ENCODE measurements at regions not wholly inside any gene's neighbourhood (a gene's known extent, or its start where the extent isn't known, plus 50 kb on each side); places are given as distances from the start of the nearest gene placed in this dataset.

DNA sequence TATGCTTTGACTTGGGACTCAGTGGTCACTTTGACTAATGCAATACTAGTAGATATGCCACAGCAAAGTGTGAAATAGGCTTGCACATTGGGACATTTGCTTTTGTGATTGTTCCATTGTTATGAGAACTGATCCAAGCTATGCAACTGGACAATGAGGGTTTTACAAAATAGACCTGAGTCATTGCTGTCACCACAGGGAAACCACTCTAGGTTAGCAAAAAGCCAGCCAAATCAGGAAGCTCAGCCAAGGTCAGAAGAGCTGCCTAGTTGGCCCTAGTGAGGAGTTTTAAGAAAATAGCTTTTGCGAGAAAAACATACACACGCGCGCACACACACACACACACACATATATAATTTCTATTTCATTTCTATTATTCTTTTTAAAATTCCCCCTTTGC is 452.4 kb upstream of the CDH7 start:
- TF ChIP-seq SNAI2 (CRISPR knock-in tag; IDR thresholded peaks at IDR 0.05) (no peak), OSR1 (CRISPR knock-in tag; IDR thresholded peaks at IDR 0.05) (no peak), PPARA (CRISPR knock-in tag; IDR thresholded peaks at IDR 0.05; ENCODE audit: borderline replicate concordance) (no peak), ARNTL (CRISPR knock-in tag; IDR thresholded peaks at IDR 0.05; ENCODE audit: borderline replicate concordance, low read depth) (no peak), RARB (CRISPR knock-in tag; IDR thresholded peaks at IDR 0.05) (no peak)
- TF ChIP-seq, protein P1, sequence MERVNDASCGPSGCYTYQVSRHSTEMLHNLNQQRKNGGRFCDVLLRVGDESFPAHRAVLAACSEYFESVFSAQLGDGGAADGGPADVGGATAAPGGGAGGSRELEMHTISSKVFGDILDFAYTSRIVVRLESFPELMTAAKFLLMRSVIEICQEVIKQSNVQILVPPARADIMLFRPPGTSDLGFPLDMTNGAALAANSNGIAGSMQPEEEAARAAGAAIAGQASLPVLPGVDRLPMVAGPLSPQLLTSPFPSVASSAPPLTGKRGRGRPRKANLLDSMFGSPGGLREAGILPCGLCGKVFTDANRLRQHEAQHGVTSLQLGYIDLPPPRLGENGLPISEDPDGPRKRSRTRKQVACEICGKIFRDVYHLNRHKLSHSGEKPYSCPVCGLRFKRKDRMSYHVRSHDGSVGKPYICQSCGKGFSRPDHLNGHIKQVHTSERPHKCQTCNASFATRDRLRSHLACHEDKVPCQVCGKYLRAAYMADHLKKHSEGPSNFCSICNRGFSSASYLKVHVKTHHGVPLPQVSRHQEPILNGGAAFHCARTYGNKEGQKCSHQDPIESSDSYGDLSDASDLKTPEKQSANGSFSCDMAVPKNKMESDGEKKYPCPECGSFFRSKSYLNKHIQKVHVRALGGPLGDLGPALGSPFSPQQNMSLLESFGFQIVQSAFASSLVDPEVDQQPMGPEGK (CRISPR knock-in tag; IDR thresholded peaks at IDR 0.05; ENCODE audit: borderline replicate concordance) = no peak
- no peak for ATAC-seq

DNA sequence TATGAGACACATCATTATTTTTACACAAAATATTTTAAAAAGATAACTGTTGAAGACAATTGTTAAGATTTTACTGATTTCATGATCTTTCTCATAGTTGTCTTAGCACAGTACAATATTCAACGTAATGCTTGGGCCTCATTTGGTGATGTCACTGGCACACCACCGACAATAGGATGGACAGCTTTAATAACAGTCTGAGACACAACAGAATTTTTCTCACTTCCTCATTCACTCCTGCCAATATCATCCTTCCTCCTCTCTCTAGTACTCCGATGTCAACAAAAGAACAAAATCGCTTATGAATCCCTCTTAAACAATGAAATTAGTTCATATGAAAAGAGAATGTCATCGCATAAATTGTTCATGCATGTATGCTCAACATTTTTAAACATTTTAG is 461.9 kb upstream of the CDH7 start:
- TF ChIP-seq ZNF565 (CRISPR knock-in tag; conservative IDR thresholded peaks at IDR 0.05; ENCODE audit: low read depth) (no peak), TCF4 (CRISPR knock-in tag; IDR thresholded peaks at IDR 0.05; ENCODE audit: borderline replicate concordance) (no peak)
- ATAC-seq = no peak

DNA sequence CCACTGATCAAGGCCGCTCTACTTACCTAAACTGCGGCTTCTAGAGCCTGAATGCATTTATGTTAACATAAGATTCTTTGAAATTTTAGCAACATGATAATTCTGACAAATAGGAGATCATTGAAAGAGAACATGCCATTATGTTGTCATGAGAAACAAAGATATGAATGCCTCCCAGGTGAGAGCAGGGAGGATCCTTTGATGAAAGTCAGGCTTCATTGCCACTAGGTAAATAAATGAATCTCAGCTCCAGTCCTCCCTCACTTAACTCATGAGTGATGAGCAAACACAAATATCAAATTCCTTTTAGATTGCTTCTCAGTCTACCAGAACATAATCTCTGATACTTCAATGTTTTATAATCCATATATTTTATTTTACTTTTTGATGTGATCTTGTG is 463.2 kb upstream of the CDH7 start:
- no peak for ATAC-seq
- no peak for TF ChIP-seq ESRRG (CRISPR knock-in tag; IDR thresholded peaks at IDR 0.05)
- no peak for TF ChIP-seq ISL1 (CRISPR knock-in tag; IDR thresholded peaks at IDR 0.05)
- TF ChIP-seq CSDC2 (CRISPR knock-in tag; IDR thresholded peaks at IDR 0.05) = no peak

- TF ChIP-seq BACH2 (CRISPR knock-in tag; IDR thresholded peaks at IDR 0.05; ENCODE audit: borderline replicate concordance) (no peak), TCF4 (CRISPR knock-in tag; IDR thresholded peaks at IDR 0.05; ENCODE audit: borderline replicate concordance) (no peak), PPARA (CRISPR knock-in tag; IDR thresholded peaks at IDR 0.05; ENCODE audit: borderline replicate concordance) (no peak), ARNTL (CRISPR knock-in tag; IDR thresholded peaks at IDR 0.05; ENCODE audit: borderline replicate concordance, low read depth) (no peak), ISL1 (CRISPR knock-in tag; IDR thresholded peaks at IDR 0.05) (no peak), ZNF565 (CRISPR knock-in tag; conservative IDR thresholded peaks at IDR 0.05; ENCODE audit: low read depth) (no peak), CSDC2 (CRISPR knock-in tag; IDR thresholded peaks at IDR 0.05) (no peak), SNAI2 (CRISPR knock-in tag; IDR thresholded peaks at IDR 0.05) (no peak), TSHZ2 (CRISPR knock-in tag; IDR thresholded peaks at IDR 0.05) (no peak), OSR1 (CRISPR knock-in tag; IDR thresholded peaks at IDR 0.05) (no peak), ESRRG (CRISPR knock-in tag; IDR thresholded peaks at IDR 0.05) (no peak), RARB (CRISPR knock-in tag; IDR thresholded peaks at IDR 0.05) (no peak), ZNF70 (CRISPR knock-in tag; IDR thresholded peaks at IDR 0.05) (no peak), ZFP30 (CRISPR knock-in tag; IDR thresholded peaks at IDR 0.05) (no peak), ZNF8 (CRISPR knock-in tag; IDR thresholded peaks at IDR 0.05) (no peak)
- TF ChIP-seq, protein P1 (CRISPR knock-in tag; IDR thresholded peaks at IDR 0.05; ENCODE audit: borderline replicate concordance) = no peak
- TF ChIP-seq, protein P2, sequence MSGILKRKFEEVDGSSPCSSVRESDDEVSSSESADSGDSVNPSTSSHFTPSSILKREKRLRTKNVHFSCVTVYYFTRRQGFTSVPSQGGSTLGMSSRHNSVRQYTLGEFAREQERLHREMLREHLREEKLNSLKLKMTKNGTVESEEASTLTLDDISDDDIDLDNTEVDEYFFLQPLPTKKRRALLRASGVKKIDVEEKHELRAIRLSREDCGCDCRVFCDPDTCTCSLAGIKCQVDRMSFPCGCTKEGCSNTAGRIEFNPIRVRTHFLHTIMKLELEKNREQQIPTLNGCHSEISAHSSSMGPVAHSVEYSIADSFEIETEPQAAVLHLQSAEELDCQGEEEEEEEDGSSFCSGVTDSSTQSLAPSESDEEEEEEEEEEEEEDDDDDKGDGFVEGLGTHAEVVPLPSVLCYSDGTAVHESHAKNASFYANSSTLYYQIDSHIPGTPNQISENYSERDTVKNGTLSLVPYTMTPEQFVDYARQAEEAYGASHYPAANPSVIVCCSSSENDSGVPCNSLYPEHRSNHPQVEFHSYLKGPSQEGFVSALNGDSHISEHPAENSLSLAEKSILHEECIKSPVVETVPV (CRISPR knock-in tag; IDR thresholded peaks at IDR 0.05) = no peak
Observed at GRCh38 chr18:65282096-65282495, 468.7 kb upstream of the CDH7 start.

GRCh38 chr18:65279668-65280305 is 471.0 kb upstream of the CDH7 start:
- no peak for TF ChIP-seq RARB (CRISPR knock-in tag; IDR thresholded peaks at IDR 0.05)
- no peak for TF ChIP-seq ZNF8 (CRISPR knock-in tag; IDR thresholded peaks at IDR 0.05)
- TF ChIP-seq ISL1 (CRISPR knock-in tag; IDR thresholded peaks at IDR 0.05) = no peak
- TF ChIP-seq, protein P2 (CRISPR knock-in tag; IDR thresholded peaks at IDR 0.05) = no peak
- TF ChIP-seq ARNTL (CRISPR knock-in tag; IDR thresholded peaks at IDR 0.05; ENCODE audit: borderline replicate concordance, low read depth) = no peak
- TF ChIP-seq ZNF565 (CRISPR knock-in tag; conservative IDR thresholded peaks at IDR 0.05; ENCODE audit: low read depth) = no peak
- TF ChIP-seq TOX (CRISPR knock-in tag; IDR thresholded peaks at IDR 0.05; ENCODE audit: borderline replicate concordance) = no peak
- ATAC-seq = no peak

More at GRCh38 chr18:65282096-65282495, 468.7 kb upstream of the CDH7 start:
- ATAC-seq = no peak
